LHCN-M2 (cell line): ENCODE measurements at regions not wholly inside any gene's neighbourhood (a gene's known extent, or its start where the extent isn't known, plus 50 kb on each side); places are given as distances from the start of the nearest gene placed in this dataset.

Experiments used
- DNase-seq: peaks from one replicate; pipeline ENCODE4 v3.0.0-alpha.2; 2012; ENCODE audit warnings: low read depth

DNA sequence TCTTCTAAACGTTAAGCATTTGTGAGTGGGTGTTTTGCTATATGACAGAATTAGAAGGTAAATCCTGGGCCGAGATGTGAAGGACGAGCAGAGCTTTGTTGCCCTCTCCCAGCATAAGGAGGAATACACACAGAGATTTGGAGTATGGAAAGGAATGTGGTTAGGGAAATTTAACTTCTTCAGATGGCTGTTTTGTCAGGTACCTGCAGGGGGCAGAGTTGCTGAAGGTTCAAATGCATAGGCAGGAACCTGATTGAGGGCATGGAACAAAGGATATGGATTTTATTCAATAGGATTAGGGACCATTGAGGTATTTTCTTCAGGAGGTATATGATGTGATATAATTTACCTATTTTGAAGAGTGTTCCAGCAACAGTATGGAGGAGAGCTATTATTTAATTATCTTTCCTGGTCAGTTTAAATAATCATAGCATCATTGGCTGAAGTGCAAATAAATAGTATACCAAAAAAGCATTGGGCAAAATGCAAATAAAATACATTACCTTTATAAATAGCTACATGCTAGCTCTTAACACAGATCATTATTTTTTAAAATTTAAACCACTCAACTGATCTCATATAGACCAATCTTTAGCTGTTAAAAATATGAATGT, 143.6 kb downstream of the SLIT2 start:
- DNase-seq: peak; percentile 37

DNA sequence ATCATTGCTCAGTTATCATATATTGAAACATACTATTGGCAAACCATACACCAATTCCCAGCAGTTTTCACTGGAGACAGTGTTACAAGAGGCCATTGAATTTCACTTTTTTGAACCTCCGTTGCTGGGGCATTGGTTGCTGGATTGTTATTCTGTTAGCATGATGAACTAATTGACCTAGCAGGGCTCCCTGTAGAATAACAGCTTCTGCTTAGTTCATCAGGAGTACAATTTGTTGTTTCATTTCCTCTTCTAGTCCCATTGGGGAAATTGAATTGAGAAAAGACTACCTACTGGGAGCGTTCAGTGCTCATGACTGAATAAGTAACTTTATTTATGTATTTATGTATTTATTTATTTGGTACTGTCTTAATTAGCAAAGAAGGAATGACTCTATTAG, 151.6 kb downstream of the SLIT2 start:
- DNase-seq: no peak

DNA sequence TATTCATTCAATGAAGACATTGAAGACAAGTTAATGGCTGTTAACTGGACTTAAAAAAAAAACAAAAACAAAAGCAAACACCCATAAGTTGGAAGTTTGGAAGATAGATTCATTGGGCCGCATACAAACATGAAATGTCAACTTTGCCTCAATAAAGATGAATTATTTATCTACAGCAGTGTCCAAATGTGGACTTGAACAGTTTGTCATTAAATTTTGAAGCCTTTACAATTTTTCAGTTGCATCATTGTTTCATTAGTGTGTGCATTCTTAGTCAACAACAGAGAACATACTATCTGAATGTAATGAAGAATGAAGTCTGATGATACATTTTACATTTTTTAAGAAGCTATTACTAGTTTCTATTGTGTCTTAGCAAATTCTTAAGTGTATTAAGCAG, 152.1 kb downstream of the SLIT2 start:
- no peak for DNase-seq

DNA sequence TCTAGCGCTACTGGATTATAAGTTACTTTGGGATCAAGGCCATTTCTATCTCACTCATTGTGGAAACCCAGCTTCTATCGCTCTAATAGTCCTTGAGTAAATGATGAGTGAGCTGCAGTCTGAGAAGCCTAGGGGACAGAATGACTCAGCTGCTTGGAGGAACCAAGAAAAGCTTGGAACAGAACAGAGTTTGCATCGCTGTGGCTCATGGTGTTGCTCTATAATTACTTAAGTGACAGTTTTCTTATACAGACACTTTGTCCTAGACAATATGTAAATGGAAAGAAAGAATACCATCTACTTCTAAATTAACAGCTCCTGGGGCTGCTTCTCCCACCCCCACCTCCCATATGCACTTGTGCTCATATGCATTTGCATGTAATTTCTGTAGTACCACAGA, 156.9 kb downstream of the SLIT2 start:
- no peak for DNase-seq

DNA sequence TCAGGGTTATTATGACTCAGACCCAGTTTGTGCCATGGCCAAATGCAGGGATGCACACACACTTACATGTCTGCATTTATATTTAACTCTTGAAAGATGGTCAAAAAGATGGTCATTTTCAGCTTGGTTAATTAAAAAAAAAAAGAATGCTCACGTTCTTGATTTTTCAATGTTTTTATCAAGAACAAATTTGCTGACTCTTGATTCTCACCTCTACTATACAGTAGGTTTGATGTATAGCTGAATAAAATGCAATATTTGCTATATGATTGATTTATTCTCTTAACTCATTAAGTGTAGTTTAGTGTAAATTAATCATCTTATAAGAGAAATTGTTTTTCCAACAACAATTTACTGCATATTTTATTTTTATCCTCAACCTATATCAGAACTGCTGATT, 160.4 kb downstream of the SLIT2 start:
- DNase-seq: no peak

DNA sequence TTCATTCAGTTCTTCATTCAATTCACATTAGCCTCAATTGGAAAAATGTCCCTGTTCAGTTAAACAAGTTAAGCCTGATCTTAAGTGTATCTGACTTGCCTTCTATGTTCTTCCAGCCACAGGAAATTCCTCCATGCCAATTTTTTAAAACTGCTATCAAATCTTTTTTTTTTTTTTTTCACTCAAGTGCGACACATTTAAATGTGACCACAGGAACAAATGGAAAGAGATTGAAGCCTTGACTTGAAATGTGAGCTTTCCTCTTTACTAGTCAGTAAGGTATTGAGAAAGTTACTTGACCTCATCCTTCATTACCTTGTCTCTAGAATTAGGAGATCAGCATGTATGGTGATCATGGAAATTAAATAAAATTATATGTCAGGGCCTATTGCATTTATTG, 165.1 kb downstream of the SLIT2 start:
- DNase-seq: no peak

DNA sequence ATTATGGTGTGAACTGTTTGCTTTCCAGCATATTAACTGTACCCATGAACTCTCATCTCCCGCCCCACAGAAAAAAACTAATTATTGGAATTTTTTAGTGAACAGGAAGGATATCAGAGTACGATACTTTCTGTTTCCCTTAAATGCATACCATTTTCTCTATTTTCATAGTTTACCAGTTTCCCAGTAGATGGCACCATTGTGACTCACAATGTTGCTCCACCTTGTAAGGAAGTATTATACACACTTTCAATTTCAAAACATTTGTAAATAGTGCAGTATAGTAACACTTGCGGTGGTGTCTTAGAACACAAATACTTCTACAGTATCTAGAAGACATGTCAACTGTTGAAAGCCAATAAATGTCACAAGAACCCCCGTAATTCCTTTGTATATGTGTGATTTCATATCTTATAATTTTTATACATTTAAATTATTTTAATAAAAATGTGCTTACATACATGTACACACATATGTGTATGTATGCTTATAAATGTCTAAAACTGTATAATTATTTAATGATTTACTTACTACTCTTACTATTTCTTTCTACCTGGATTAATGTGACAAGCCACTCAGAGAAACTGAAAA, 167.3 kb downstream of the SLIT2 start:
- DNase-seq: peak; percentile 55

DNA sequence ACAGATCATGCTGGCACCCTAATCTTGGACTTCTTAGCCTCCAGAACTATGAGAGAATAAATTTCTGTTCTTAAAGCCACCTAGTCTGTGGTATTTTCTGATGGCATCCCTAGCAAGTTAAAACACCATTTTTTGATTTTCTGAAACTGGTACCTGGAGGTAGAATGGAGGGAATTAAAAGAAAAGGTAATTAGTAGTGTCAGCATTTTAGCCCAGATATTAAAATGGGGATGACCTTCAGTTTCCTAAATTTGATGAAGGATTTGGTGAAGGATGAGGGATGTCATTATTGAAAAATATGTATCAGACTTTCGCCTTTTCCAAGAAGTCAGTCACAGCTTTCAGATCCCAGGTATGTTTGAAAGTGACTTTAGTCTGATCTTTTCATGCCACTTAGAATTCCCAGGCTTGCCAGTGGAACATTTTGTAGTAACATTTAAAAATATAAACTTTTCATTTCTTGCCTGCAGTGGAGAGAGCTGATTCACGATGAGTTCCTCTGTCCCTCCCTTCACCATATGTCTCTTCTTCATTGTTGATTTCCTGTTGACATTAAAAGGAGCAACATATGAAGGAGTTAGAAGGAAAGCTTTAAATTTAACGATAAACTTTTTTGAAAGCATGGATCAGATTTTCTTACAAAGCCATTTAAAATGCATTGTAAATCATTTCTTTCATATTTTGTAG, 169.4 kb downstream of the SLIT2 start:
- DNase-seq: no peak

DNA sequence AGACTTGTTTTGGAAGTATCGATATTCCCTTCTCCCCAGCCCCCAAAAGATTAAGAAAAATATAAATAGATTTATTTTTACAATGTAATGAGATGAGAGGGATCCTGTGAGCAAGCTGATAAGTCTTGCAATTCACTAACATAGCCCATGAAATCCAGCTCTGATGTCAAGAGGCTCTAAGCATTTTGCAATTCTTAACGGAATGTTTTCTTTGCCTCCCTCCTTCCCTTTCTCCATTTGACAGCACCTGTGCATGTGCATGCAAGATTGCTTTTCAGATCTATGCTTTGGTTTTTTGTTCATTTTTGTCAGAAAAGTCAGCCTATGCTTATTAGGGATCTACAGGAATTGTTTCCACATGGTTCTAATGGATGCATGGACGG, 169.9 kb downstream of the SLIT2 start:
- no peak for DNase-seq

DNA sequence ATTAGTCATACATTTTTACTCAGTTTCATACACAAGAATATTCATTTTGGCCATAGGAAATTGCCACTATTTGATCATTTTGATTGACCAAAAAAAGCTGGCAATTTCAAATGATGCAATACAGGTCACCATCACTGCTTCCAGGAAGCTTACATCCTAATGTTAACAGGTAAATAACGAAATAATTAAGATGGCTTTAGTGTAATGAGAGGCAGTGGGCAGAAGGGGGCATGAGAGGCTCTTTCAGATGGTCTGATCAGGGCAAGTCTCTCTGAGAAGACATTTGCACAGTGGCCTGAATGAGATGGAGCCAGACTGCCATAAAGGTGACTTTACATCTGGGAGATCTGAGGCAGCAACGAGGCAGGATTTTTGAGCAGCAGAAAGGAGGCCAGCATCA, 170.7 kb downstream of the SLIT2 start:
- DNase-seq: peak; percentile 48

DNA sequence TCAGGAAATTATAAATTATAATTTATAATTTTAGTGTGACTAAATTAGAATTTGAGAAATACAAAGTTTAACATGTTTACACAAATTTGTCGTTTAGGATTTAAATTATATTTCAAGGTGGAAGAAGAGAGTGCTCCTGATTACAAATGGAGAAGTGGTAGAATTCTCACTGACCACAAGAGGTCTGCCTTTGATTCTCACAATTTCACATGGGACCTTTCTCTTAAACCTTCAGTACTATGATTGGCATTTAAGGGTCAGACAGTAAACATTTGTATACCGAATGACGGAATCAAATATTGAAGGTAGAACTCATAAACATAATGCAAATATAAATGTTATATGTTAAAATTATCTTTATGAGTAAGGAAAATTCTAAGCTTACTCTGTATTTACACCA, 171.7 kb downstream of the SLIT2 start:
- DNase-seq: no peak

DNA sequence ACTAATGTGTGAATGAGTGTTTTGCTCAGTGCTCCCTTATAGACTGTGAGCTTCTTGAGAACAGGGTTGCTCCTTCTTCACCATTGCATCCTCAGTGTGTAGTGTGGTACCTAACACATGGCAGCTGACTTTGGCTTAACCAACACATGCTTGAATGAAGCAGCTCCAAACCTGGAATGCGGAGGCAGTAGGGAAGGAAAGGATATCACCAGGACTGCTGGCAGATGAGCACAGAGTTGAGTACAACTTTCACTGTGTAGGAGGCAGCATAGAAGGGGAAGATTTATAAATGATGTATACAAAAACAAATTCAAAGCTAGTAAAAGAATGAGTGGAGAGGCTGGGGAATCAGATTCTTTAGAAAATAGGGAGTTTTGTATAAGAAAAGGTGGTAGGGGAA, 174.3 kb downstream of the SLIT2 start:
- no peak for DNase-seq

DNA sequence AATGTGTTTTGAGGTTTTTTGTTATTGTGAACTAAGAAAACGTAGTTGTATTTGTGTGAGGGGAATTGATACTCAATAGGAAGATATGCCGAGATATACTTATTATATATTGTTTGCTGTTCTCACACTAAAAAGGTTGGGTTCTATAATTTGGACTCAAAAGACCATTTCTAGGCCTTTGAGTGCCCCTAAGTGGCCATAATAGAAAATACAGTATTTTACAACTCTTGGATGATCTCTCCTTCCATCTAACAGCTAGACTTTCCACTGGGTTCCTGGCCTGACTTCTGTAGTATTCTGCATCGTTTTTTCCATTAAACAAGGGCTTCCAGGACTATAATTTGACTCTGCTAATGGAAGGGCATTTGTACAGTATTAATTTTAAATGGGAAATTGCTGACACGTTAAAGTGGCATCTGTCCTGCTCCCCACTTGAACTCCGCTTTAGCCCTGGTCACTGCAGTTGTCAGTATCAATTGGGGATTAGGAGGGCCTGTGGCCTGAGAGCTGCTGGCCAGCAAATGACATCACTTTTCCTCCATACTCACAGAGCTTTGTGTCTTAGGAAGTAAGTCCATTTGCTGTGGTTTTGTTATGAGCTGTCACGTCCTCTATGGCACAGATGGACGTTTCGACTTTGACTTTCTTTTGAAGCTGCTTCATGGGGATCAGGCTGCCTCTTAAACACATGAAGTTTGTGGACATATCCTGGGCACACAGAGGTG, 176.9 kb downstream of the SLIT2 start:
- DNase-seq: no peak

DNA sequence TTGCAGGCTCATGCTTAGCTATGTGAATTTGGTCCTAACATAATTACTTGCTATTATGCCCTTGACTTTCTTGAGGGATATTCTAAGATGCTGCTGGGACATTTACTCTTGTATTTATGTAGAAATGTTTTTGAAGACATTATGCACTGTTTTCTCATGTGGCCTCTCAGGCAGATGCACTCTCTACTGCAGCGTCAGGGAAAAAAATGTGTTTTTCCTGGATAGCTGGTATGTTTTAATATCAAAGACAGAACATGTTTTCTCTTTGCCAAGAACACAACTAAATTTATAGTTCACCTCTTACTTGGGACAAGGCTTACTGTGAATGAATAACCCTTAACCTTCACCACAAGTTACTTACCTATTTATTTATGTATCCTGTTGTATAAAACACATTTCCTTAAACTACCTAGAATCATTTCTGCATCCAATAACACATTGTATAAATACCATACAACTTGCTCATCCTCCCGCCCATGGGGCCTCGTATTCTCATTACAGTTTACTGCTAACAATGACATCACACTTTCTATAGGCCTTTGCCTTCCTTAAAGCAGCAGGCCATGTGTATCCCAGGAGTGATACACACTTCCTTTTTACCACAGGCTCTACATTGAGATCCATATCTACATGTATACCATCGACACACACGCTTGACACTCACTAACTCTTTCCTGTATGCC, 178.7 kb downstream of the SLIT2 start:
- DNase-seq: no peak

DNA sequence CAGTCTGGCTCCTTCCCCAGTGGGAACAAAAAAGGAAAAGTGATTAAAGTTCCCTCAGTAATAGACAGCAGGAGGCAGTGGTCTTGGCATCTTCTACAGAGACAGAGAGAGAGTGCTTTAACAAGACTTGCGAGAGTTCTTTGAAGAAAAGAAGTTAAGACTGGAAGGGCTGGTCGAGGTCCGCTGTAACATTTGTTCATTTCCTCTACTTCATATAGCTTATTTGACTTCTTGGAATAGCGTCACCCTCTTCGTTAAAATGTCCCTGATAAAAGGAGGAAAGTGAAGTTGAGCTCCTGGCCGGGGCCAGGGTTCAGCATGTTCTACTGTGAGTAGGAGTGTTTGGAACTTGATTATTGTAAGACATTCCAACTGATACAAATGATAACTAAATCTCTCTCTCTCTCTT, 179.8 kb downstream of the SLIT2 start:
- no peak for DNase-seq

DNA sequence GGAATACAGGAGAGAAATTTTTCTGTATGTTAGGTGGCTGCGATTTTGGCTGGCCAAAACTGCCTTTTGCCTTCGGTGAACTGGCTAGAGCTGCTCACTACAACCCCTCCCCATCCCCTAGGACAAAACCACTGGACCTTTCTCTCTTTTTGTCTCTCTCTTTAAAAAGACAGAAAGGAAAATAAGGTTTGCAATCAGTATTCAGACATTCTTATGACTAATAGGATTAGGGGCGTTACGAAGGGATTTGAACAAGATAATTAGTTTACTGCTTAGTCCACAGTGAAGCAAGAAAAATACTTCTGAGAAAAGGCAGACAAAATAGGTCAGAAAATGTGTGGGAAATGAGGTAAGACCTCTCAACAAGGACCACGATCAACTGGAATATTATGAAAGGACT, 180.4 kb downstream of the SLIT2 start:
- no peak for DNase-seq

DNA sequence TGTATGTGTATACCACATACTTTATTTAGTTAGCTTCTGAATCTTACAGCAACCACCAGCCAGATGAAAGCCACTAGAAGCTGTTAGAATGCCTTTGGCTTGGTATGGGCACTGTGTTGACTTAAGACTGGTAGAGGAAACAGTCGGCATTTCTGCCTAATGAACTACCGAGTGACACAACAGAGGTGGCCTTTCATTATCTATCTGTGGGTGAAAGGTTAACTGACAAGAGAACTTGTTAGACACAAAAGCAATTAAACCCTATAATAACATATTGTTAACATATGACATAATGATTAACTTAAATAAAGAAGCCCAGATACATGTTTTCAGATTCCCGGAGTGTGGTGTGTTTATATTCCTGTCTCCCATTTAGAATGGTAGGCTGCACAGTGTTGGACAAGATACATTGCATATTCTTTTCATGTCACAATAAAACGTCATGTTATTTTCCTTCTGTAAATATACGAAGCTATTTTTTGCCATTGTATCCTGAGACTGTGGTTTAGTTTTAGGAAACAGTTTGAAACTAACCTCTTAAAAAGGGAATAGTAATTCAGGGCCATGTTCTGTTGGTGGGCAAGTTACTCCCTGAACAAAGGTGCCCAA, 181.5 kb downstream of the SLIT2 start:
- DNase-seq: no peak

DNA sequence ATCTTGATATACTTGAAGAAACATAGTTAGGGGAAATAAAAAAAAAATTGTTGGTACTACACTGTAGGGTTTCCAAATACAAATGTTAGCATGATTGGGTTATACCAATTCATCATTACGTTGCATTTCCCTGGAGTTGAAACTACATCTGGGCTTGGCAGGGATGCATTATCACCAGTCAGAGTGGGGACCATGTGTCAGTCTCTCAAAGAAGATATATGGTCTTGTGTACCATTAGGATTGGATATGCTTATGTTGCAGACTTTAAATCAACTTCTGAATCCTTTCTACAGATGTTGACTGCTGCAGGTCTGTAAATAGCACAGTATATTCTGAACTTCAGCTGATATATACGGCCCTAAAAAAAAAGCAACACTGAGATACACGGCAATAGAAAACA, 188.5 kb downstream of the SLIT2 start:
- no peak for DNase-seq

DNA sequence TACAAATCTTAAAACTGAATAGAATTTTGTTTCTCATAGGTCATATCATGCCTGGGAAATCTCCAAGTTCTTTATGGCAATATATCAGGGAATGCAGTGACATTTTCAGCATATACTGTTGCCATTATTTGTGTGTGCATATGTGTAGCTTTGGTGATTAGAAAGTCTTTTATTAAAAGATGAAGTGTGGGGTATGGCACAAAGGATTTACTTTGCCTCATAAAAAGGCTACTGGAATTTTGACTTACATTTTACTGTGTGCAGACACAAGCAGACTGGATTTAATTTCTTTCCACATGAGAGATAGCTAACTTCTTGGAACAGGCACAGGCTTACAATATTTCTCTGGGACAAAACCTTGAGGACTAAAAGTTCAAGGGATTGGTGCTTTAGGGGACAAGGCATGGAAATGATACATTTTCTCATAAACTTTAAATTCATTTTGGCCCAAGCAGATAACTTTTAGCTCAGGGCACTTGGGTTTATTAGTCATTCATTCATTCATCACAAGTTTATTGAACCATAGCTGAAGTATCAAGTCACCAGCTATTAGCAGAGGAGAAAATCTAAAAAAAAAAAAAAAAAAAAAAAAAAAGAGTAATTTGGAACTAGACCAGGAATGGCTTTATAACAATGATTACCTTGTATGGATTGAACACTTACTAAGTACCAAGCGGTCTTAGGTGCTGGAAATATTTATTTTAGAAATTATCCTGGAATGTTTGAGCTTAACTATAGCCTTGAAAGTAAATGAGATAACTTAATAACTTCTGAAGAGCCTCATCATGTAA, 191.5 kb downstream of the SLIT2 start:
- no peak for DNase-seq

DNA sequence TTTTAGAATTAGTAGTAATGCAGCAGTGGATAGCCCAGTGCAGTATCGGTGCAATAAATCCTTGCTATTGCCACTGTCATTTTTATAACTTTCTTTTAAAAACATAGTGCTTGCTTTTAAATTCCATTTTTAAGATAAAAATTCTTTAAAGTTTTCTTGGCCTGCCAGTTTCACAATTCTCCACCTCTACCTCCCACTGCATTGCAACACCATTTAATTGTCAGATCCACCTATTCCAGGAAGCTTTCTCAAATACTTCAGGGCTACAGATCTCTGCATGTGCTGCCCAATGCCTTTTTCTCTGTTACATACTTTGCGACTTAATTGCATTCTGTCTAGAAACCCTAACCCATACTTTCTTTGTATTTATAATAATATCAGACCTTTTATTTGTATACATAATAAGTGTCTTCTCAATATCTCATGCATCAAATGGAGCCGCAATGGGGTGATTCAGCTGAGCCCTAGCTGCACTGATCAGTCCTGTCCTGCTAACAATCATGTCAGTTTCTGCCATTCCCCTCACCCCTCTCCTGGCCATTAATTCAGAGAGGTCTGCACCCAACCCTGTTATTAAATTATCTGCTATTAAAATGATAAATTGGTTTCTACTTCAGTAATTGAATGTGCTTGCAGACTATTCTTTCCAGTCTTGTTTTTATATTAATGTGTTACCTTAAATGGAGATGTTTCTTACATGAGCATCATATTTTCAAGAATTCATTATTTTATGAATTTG, 193.1 kb downstream of the SLIT2 start:
- no peak for DNase-seq
